ENCODE measurements at regions not wholly inside any gene's neighbourhood (a gene's known extent, or its start where the extent isn't known, plus 50 kb on each side); places are given as distances from the start of the nearest gene placed in this dataset.
"Not testable (repeated sequence)": the region's sequence is repeated elsewhere in the genome, so short reads cannot be mapped to it uniquely, and the experiment has no call there.

- Histone ChIP-seq H3K79me2 (ENCODE audit: insufficient read depth, low read length) (no peaks in the 10 kb centered on the region), H3K4me2 (ENCODE audit: insufficient read depth, low read length) (no peak overlapping the region), H4K20me1 (ENCODE audit: insufficient read depth, low read length) (no peaks in the 10 kb centered on the region), H3K27ac (ENCODE audit: low read length) (no peak overlapping the region), H3K27me3 (ENCODE audit: insufficient read depth, low read length, poor library complexity) (no peaks in the 10 kb centered on the region), H3K36me3 (ENCODE audit: insufficient read depth, low read length) (no peaks in the 10 kb centered on the region), H3K9ac (ENCODE audit: low read depth, low read length) (no peak overlapping the region), H3K4me3 (ENCODE audit: low read depth in 1 of 2, low read length in 2 of 2) (no peak overlapping the region), H2AFZ (ENCODE audit: low read depth, low read length) (no peak overlapping the region), H3K4me1 (ENCODE audit: insufficient read depth, low read length) (no peaks in the 10 kb centered on the region), H3K9me3 (ENCODE audit: insufficient read depth, low read length, severe bottlenecking) (no peaks in the 10 kb centered on the region)
- ATAC-seq (ENCODE audit: insufficient read depth, low read depth) (no peak), DNase-seq (no peak)
- TF ChIP-seq EZH2 (IDR thresholded peaks at IDR 0.05; ENCODE audit: borderline replicate concordance, low read depth, low read length, severe bottlenecking) = no peak
- TF ChIP-seq, protein P1, sequence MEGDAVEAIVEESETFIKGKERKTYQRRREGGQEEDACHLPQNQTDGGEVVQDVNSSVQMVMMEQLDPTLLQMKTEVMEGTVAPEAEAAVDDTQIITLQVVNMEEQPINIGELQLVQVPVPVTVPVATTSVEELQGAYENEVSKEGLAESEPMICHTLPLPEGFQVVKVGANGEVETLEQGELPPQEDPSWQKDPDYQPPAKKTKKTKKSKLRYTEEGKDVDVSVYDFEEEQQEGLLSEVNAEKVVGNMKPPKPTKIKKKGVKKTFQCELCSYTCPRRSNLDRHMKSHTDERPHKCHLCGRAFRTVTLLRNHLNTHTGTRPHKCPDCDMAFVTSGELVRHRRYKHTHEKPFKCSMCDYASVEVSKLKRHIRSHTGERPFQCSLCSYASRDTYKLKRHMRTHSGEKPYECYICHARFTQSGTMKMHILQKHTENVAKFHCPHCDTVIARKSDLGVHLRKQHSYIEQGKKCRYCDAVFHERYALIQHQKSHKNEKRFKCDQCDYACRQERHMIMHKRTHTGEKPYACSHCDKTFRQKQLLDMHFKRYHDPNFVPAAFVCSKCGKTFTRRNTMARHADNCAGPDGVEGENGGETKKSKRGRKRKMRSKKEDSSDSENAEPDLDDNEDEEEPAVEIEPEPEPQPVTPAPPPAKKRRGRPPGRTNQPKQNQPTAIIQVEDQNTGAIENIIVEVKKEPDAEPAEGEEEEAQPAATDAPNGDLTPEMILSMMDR (IDR thresholded peaks at IDR 0.05; ENCODE audit: borderline replicate concordance, extremely low read depth, low read length, poor library complexity, severe bottlenecking) = no peak
Measured at GRCh38 chr3:67940210-67940952, 286.0 kb upstream of the SUCLG2 start.

DNA sequence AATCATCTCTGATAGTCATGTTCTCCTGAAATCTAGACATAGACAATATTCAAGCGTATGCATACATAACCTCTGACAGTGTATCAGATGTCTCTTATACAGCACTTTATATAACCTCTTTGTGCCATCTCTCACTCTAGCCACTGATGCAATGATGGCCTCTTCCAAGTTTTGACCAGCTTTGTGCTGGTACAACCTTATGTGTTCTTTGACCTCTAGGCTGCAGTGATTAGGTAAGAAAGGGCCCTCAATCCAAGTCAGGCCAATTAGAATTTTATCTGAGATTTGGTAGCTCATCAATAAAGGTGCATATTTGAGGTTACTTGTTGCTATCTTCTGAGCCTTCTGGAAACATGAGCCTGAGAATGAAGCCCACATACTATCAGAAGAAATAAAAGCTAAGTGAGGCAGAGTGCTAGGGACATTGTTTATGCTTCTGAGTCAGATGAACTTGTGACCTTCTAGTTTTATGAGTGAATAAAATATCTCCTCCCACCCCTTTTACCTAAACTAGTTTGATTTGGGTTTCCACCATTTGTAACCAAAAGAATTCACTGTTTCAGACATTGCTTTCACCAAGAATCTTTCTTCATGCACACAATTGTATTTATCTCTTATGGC, 283.2 kb upstream of the SUCLG2 start:
- Histone ChIP-seq H3K4me2 (ENCODE audit: insufficient read depth, low read length) (no peak overlapping the region), H3K27ac (ENCODE audit: low read length) (no peak overlapping the region), H3K4me3 (ENCODE audit: low read depth in 1 of 2, low read length in 2 of 2) (no peak overlapping the region), H3K9ac (ENCODE audit: low read depth, low read length) (no peak overlapping the region), H2AFZ (ENCODE audit: low read depth, low read length) (no peak overlapping the region), H3K27me3 (ENCODE audit: insufficient read depth, low read length, poor library complexity) (no peaks in the 10 kb centered on the region), H3K9me3 (ENCODE audit: insufficient read depth, low read length, severe bottlenecking) (no peaks in the 10 kb centered on the region), H3K36me3 (ENCODE audit: insufficient read depth, low read length) (no peaks in the 10 kb centered on the region), H3K79me2 (ENCODE audit: insufficient read depth, low read length) (no peaks in the 10 kb centered on the region), H3K4me1 (ENCODE audit: insufficient read depth, low read length) (no peaks in the 10 kb centered on the region), H4K20me1 (ENCODE audit: insufficient read depth, low read length) (no peaks in the 10 kb centered on the region)
- TF ChIP-seq, protein P1 (IDR thresholded peaks at IDR 0.05; ENCODE audit: borderline replicate concordance, extremely low read depth, low read length, poor library complexity, severe bottlenecking) = no peak
- no peak for TF ChIP-seq EZH2 (IDR thresholded peaks at IDR 0.05; ENCODE audit: borderline replicate concordance, low read depth, low read length, severe bottlenecking)
- no peak for ATAC-seq (ENCODE audit: insufficient read depth, low read depth)
- DNase-seq = no peak

GRCh38 chr3:67930394-67930793, 276.0 kb upstream of the SUCLG2 start:
- H3K27me3 ChIP-seq (ENCODE audit: insufficient read depth, low read length, poor library complexity); H3K4me3 ChIP-seq (ENCODE audit: low read depth in 1 of 2, low read length in 2 of 2); H3K36me3 ChIP-seq (ENCODE audit: insufficient read depth, low read length); H3K79me2 ChIP-seq (ENCODE audit: insufficient read depth, low read length); ATAC-seq (ENCODE audit: insufficient read depth, low read depth); H3K9ac ChIP-seq (ENCODE audit: low read depth, low read length); H3K9me3 ChIP-seq (ENCODE audit: insufficient read depth, low read length, severe bottlenecking); H3K4me2 ChIP-seq (ENCODE audit: insufficient read depth, low read length); H3K4me1 ChIP-seq (ENCODE audit: insufficient read depth, low read length); H4K20me1 ChIP-seq (ENCODE audit: insufficient read depth, low read length); H3K27ac ChIP-seq (ENCODE audit: low read length); H2AFZ ChIP-seq (ENCODE audit: low read depth, low read length); DNase-seq: not testable (repeated sequence)

DNA sequence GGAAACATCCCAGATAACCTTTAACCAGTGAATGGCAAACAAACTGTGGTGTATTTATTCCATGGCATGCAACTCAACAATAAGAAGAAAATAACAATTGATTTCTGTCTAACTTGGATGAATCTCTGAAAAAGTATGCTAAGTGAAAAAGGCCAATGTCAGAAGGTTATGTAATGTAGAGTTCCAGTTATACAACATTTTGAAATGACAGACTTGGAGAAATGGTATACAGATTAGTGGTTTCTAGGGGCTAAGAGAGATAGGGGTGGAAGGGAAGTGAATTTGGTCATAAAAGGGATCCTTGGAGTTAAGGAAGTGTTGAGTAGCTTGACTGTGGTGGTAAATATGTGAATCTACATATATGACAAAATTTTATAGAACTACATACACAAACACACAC, 269.4 kb upstream of the SUCLG2 start:
- TF ChIP-seq, protein P1 (IDR thresholded peaks at IDR 0.05; ENCODE audit: borderline replicate concordance, extremely low read depth, low read length, poor library complexity, severe bottlenecking) = no peak
- no peak for TF ChIP-seq EZH2 (IDR thresholded peaks at IDR 0.05; ENCODE audit: borderline replicate concordance, low read depth, low read length, severe bottlenecking)
- H3K9me3 ChIP-seq (ENCODE audit: insufficient read depth, low read length, severe bottlenecking) = no peaks in the 10 kb centered on the region
- H4K20me1 ChIP-seq (ENCODE audit: insufficient read depth, low read length) = no peaks in the 10 kb centered on the region
- H3K4me2 ChIP-seq (ENCODE audit: insufficient read depth, low read length) = no peak overlapping the region
- no peak overlapping the region for H2AFZ ChIP-seq (ENCODE audit: low read depth, low read length)
- no peaks in the 10 kb centered on the region for H3K36me3 ChIP-seq (ENCODE audit: insufficient read depth, low read length)
- peaks cover 4% of the 10 kb centered on the region for H3K27me3 ChIP-seq (ENCODE audit: insufficient read depth, low read length, poor library complexity)
- no peak overlapping the region for H3K4me3 ChIP-seq (ENCODE audit: low read depth in 1 of 2, low read length in 2 of 2)
- DNase-seq (no peak), ATAC-seq (ENCODE audit: insufficient read depth, low read depth) (no peak)
- no peaks in the 10 kb centered on the region for H3K79me2 ChIP-seq (ENCODE audit: insufficient read depth, low read length)
- no peak overlapping the region for H3K27ac ChIP-seq (ENCODE audit: low read length)
- H3K9ac ChIP-seq (ENCODE audit: low read depth, low read length) = no peak overlapping the region
- H3K4me1 ChIP-seq (ENCODE audit: insufficient read depth, low read length) = no peaks in the 10 kb centered on the region

Data from DND-41 (cell line).